ENCODE measurements at regions not wholly inside any gene's neighbourhood (a gene's known extent, or its start where the extent isn't known, plus 50 kb on each side); places are given as distances from the start of the nearest gene placed in this dataset.

- TF ChIP-seq ZNF687 (IDR thresholded peaks at IDR 0.05) (no peak), CBFB (IDR thresholded peaks at IDR 0.05; ENCODE audit: low read depth) (no peak), POLR2AphosphoS2 (IDR thresholded peaks at IDR 0.05; ENCODE audit: low read depth, low read length) (no peak), RBBP5 (conservative IDR thresholded peaks at IDR 0.05) (no peak), ATF2 (IDR thresholded peaks at IDR 0.05; ENCODE audit: low read length) (no peak)
These were observed 221.8 kb downstream of the ANKRD60 start (continued) for GRCh38 chr20:58006346-58007316.

Measured in GM12878 (cell line).